ENCODE measurements at regions not wholly inside any gene's neighbourhood (a gene's known extent, or its start where the extent isn't known, plus 50 kb on each side); places are given as distances from the start of the nearest gene placed in this dataset.

DNA sequence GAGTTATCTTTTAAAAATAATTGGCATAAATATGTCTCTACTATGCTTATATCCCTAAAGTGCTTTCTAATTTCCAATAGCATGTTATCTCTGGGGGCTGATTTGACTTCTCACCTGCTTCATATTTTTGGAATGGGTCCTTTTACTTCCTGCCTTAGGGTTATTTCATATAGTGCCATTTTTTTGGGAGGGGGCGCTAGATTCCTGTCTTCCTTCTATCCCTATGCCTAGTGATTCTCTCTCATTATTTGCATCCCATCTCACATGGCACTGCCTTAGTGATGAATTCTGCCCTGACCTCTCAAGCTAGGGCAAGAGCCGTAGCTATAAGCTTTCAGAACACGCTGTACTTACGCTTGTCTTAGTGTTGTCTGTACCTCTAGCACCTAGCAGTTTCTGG is 150.3 kb upstream of the SLITRK3 start:
- no peak for DNase-seq (ENCODE audit: low spot score)

DNA sequence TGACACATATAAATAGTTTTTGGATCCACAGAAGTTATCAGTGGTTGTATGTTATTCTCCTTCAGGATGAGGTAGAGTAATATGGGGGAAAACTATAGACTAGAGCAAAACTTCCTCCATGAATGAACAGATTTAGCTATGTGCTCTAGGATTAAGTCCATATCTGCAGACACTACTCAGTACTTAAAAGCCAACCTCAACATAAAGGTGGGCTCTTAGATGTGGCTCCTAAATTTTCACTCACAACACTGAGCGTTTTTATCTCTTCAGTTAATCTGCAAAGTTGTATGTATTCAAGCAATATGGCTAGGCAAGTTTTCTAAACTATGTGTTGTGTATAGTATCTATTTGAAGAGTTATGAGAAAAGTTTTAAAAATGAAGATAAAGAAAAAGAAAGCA is 147.0 kb upstream of the SLITRK3 start:
- no peak for DNase-seq (ENCODE audit: low spot score)

DNA sequence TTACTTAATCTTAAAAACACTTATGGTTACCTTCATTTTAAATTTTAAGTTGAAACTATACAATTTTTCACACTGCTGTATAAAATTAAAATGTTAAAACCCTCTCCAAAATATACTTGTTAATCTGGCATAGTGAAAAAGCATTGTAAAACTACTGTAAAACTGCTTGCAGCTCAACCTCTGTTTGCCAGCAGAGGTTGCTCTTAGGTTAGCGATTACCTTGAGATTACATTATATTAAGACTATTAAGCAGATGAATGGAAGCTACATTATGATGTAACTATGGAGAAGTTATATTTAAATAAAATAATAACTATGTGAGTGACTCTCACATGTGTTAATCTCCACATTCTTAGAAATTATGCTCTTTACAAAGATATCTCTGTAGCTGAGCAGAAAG is 143.6 kb upstream of the SLITRK3 start:
- DNase-seq (ENCODE audit: low spot score), result no peak

DNA sequence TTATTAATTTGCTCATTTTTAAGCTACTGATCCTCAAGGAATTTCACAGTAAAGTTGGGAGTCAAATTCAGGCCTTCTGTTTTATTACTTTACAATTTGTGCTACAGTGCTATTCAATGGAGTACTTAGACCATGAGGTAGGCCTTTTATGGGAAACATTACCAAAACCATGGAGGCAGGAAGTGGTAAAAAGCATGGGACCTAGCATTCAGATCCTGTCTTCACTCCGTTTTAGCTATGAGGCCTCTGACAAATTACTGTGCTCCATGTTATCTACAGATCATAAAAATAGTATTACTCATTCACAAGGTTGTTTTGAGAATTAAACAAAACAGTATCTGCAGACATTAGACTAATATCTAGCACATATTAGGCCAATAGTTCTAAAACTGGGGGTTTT is 140.6 kb upstream of the SLITRK3 start:
- DNase-seq (ENCODE audit: low spot score), result no peak

All from putamen (tissue), 1 donor.